ENCODE measurements at regions not wholly inside any gene's neighbourhood (a gene's known extent, or its start where the extent isn't known, plus 50 kb on each side); places are given as distances from the start of the nearest gene placed in this dataset.

DNA sequence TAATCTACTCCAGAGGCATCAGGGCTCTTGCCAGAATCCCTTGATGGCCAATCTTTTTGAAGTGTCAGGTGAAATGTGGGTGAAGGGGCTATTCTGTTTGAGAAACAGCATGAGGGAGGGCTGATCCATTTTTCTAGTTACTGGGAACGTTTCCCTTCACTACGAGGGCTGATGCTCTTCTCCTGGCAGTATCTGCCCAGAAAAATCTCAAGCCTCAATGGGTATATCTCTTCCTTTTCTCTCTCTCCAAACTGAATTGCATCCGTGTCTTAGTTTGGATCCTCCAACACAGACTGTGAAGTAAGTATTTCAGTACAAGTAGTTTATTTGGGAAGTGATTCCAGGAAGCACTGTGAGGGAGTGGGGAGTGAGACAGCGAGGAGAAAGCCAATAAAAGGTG, 113.0 kb upstream of the NAV2 start:
- H3K27ac ChIP-seq: no peak overlapping the region
- peaks cover 4 to 7% of the 10 kb centered on the region in 2 donors for H3K4me1 ChIP-seq
- peaks cover 0 to 3% of the 10 kb centered on the region in 2 donors for H3K9me3 ChIP-seq
- intact Hi-C loops (cut with DNase I; ENCODE audit: low total_unique reads): no loop called here
- TF ChIP-seq POLR2AphosphoS5 (IDR thresholded peaks at IDR 0.05) (no peak), POLR2A (IDR thresholded peaks at IDR 0.05) (no peak)
- TF ChIP-seq, protein P1, sequence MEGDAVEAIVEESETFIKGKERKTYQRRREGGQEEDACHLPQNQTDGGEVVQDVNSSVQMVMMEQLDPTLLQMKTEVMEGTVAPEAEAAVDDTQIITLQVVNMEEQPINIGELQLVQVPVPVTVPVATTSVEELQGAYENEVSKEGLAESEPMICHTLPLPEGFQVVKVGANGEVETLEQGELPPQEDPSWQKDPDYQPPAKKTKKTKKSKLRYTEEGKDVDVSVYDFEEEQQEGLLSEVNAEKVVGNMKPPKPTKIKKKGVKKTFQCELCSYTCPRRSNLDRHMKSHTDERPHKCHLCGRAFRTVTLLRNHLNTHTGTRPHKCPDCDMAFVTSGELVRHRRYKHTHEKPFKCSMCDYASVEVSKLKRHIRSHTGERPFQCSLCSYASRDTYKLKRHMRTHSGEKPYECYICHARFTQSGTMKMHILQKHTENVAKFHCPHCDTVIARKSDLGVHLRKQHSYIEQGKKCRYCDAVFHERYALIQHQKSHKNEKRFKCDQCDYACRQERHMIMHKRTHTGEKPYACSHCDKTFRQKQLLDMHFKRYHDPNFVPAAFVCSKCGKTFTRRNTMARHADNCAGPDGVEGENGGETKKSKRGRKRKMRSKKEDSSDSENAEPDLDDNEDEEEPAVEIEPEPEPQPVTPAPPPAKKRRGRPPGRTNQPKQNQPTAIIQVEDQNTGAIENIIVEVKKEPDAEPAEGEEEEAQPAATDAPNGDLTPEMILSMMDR (IDR thresholded peaks at IDR 0.05): no peak
- no peaks in the 10 kb centered on the region for H3K36me3 ChIP-seq
- DNase-seq (ENCODE audit: low spot score in 2 of 2): no peak
- no peak overlapping the region for H3K4me3 ChIP-seq
- no peaks in the 10 kb centered on the region for H3K27me3 ChIP-seq

DNA sequence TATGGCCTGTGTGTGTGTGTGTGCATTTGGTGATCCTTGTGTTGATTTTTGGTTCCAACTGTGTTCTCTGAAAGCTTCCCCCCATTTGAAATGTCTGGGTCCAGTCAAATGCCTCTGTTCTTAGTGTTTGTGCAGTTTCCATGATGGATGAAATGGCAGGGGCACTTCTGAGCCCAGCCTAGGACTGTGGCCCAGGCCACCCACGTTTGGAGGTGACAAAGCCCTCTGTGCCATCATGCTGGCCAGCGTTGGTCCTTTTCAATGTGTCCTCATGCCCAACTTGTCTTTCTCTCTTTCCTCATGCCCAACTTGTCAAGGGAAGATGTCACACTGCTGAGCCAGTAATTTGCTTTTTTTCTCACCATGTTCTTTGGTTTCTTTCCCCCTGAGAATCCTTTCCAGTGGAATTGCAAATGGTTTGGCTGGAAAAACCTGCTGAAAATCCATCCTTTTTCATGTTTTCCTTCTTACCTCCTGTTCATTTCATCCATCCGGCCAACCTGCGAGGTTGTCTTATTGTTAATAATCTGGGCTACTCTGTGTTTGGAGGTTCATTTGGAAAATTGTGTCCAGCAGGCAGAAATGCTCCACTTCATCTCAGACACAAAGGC, 113.7 kb upstream of the NAV2 start:
- H3K4me1 ChIP-seq: peaks cover 4 to 7% of the 10 kb centered on the region in 2 donors

DNA sequence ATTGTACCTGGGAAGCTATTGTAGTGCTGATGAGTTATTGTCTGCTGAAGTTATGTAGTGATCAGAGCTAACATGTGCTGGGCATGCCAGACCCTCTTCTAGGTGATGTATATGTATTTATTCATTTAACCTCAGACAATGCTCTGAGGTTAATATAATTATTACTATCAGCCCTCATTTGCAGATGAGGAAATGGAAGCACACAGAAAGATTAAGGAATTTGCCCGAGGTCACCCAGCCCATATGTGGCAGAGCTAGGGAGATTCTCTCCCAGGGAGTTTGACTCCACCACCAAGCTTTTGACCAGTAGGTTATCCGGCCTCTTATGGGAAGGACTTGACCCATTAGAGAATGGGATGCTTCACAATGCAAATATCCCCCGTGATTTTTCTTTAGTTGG, 114.2 kb upstream of the NAV2 start:
- H3K4me1 ChIP-seq: peaks cover 4 to 7% of the 10 kb centered on the region in 2 donors
- H3K4me3 ChIP-seq: no peak overlapping the region
- H3K9me3 ChIP-seq: no peaks in the 10 kb centered on the region
- H3K27ac ChIP-seq: no peak overlapping the region
- no peak for DNase-seq (ENCODE audit: low spot score in 2 of 2)
- H3K27me3 ChIP-seq: no peaks in the 10 kb centered on the region
- TF ChIP-seq POLR2AphosphoS5 (IDR thresholded peaks at IDR 0.05) (no peak), POLR2A (IDR thresholded peaks at IDR 0.05) (no peak)
- TF ChIP-seq, protein P1 (IDR thresholded peaks at IDR 0.05): no peak
- intact Hi-C loops (cut with DNase I; ENCODE audit: low total_unique reads): no loop called here
- H3K36me3 ChIP-seq: no peaks in the 10 kb centered on the region

More for the DNA sequence above, 113.7 kb upstream of the NAV2 start:
- Histone ChIP-seq H3K9me3 (peaks cover 0 to 3% of the 10 kb centered on the region in 2 donors), H3K4me3 (no peak overlapping the region), H3K27ac (no peak overlapping the region), H3K36me3 (no peaks in the 10 kb centered on the region), H3K27me3 (no peaks in the 10 kb centered on the region)
- intact Hi-C loops (cut with DNase I; ENCODE audit: low total_unique reads): no loop called here
- TF ChIP-seq POLR2A (IDR thresholded peaks at IDR 0.05): no peak
- TF ChIP-seq POLR2AphosphoS5 (IDR thresholded peaks at IDR 0.05): no peak
- TF ChIP-seq, protein P1 (IDR thresholded peaks at IDR 0.05): no peak
- no peak for DNase-seq (ENCODE audit: low spot score in 2 of 2)

DNA sequence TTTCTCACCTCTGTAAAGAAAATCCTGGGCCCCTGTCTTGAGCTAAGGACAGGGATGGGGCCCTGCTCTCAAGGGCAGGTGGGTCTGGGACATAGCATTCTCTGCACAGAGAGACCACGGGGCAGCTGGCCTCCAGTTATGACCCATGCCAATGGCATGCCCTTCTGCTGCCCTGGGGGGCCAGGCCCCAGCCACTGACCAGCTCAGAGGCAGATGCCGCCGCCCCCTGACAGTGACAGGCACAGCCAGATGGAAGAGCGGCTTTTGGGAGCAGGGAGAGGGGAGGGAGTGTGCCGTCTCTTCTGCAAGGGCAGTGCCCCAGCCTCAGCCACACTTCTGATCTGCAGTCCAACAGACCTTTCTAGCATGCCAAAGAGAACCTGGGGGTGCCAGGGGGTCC, 114.8 kb upstream of the NAV2 start:
- TF ChIP-seq POLR2AphosphoS5 (IDR thresholded peaks at IDR 0.05) (no peak), POLR2A (IDR thresholded peaks at IDR 0.05) (no peak)
- TF ChIP-seq, protein P1 (IDR thresholded peaks at IDR 0.05): no peak
- intact Hi-C loops (cut with DNase I; ENCODE audit: low total_unique reads): no loop called here
- Histone ChIP-seq H3K27ac (no peak overlapping the region), H3K4me1 (peaks cover 4 to 7% of the 10 kb centered on the region in 2 donors), H3K4me3 (no peak overlapping the region), H3K9me3 (no peaks in the 10 kb centered on the region), H3K36me3 (no peaks in the 10 kb centered on the region), H3K27me3 (no peaks in the 10 kb centered on the region)
- no peak for DNase-seq (ENCODE audit: low spot score in 2 of 2)

DNA sequence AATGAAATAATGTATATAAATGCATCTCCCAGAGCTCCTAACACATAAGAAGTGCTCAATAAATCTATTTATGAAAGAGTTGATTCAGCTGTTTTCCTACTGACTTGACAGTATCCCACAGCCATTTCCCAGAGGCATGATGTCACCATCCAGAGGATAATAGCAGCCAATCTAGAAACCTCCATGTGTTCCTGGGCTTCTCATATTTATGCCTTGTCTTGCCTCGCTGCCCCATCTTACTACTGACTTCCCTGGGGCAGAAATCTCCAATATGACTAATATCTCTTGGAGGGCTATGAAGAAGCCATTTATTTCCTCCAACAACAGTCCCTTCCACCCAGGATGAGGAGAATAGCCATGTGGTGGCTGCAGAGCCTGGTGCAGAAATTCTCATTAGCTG, 115.4 kb upstream of the NAV2 start:
- intact Hi-C loops (cut with DNase I; ENCODE audit: low total_unique reads): no loop called here
- Histone ChIP-seq H3K36me3 (no peaks in the 10 kb centered on the region), H3K27me3 (no peaks in the 10 kb centered on the region), H3K4me3 (no peak overlapping the region), H3K27ac (no peak overlapping the region), H3K4me1 (peaks cover 4 to 7% of the 10 kb centered on the region in 2 donors), H3K9me3 (no peaks in the 10 kb centered on the region)
- TF ChIP-seq, protein P1 (IDR thresholded peaks at IDR 0.05): no peak
- TF ChIP-seq POLR2A (IDR thresholded peaks at IDR 0.05) (no peak), POLR2AphosphoS5 (IDR thresholded peaks at IDR 0.05) (no peak)
- DNase-seq (ENCODE audit: low spot score in 2 of 2): no peak

Measured in breast epithelium (tissue), 4 donors.